H9 (cell line): ENCODE measurements at regions not wholly inside any gene's neighbourhood (a gene's known extent, or its start where the extent isn't known, plus 50 kb on each side); places are given as distances from the start of the nearest gene placed in this dataset.

Experiments used
- DNase-seq: peaks from one replicate; pipeline ENCODE4 v3.0.0-alpha.2; 2017
- H2AFZ ChIP-seq: one replicate; pipeline ENCODE4 v1.6.1; 2013; ENCODE audit warnings: mild to moderate bottlenecking, low read length, control low read depth, moderate library complexity
- H2AK5ac ChIP-seq: 2 replicates; pipeline ENCODE4 v1.6.1; 2013; ENCODE audit warnings: low read length, control low read depth, mixed read lengths; ENCODE audit not compliant: insufficient read length
- H2BK120ac ChIP-seq: one replicate; pipeline ENCODE4 v1.6.1; 2013; ENCODE audit warnings: low read depth, mild to moderate bottlenecking, low read length, control low read depth, inconsistent platforms; ENCODE audit not compliant: poor library complexity, severe bottlenecking
- H2BK12ac ChIP-seq: 2 replicates; pipeline ENCODE4 v1.6.1; 2013; ENCODE audit warnings: low read length, control low read depth, mixed read lengths, low read depth; ENCODE audit not compliant: insufficient read length
- H2BK15ac ChIP-seq: 2 replicates; pipeline ENCODE4 v1.6.1; 2013; ENCODE audit warnings: low read depth, low read length, control low read depth
- H2BK20ac ChIP-seq: one replicate; pipeline ENCODE4 v1.6.1; 2013; ENCODE audit warnings: low read depth, mild to moderate bottlenecking, low read length, control low read depth, inconsistent platforms; ENCODE audit not compliant: poor library complexity, severe bottlenecking
- H2BK5ac ChIP-seq: 2 replicates; pipeline ENCODE4 v1.6.1; 2013; ENCODE audit warnings: low read length, control low read depth, mixed read lengths; ENCODE audit not compliant: insufficient read length
- H3K14ac ChIP-seq: 2 replicates; pipeline ENCODE4 v1.6.1; 2013; ENCODE audit warnings: low read length, control low read depth; ENCODE audit not compliant: insufficient read depth
- H3K18ac ChIP-seq: 2 replicates; pipeline ENCODE4 v1.6.1; 2013; ENCODE audit warnings: low read depth, mild to moderate bottlenecking, mixed read lengths, low read length, control low read depth; ENCODE audit not compliant: insufficient read length
- H3K23ac ChIP-seq: 2 replicates; pipeline ENCODE4 v1.6.1; 2013; ENCODE audit warnings: low read length, control low read depth, mixed read lengths, low read depth; ENCODE audit not compliant: insufficient read length
- H3K23me2 ChIP-seq: 2 replicates; pipeline ENCODE4 v1.6.1; 2013; ENCODE audit warnings: low read depth, mild to moderate bottlenecking, mixed read lengths, low read length, control low read depth; ENCODE audit not compliant: insufficient read length, poor library complexity, severe bottlenecking
- H3K27ac ChIP-seq: 2 replicates; pipeline ENCODE4 v1.5.1; 2013; ENCODE audit warnings: low read length, control low read depth, mixed read lengths, low read depth; ENCODE audit not compliant: insufficient read length
- H3K27me3 ChIP-seq: 2 replicates; pipeline ENCODE4 v1.6.1; 2013; ENCODE audit warnings: low read length, control low read depth, inconsistent platforms; ENCODE audit not compliant: insufficient read depth
- H3K4ac ChIP-seq: 2 replicates; pipeline ENCODE4 v1.6.1; 2013; ENCODE audit warnings: low read depth, mild to moderate bottlenecking, control low read depth, inconsistent platforms, low read length, moderate library complexity
- H3K4me1 ChIP-seq: 2 replicates; pipeline ENCODE4 v1.6.1; 2013; ENCODE audit warnings: low read length, control low read depth, inconsistent platforms; ENCODE audit not compliant: insufficient read depth
- H3K4me2 ChIP-seq: 2 replicates; pipeline ENCODE4 v1.6.1; 2013; ENCODE audit warnings: low read length, control low read depth, mixed read lengths; ENCODE audit not compliant: insufficient read length, insufficient read depth
- H3K56ac ChIP-seq: 2 replicates; pipeline ENCODE4 v1.6.1; 2013; ENCODE audit warnings: low read depth, mild to moderate bottlenecking, mixed read lengths, low read length, control low read depth; ENCODE audit not compliant: insufficient read length
- H3K79me1 ChIP-seq: 2 replicates; pipeline ENCODE4 v1.6.1; 2013; ENCODE audit warnings: low read depth, mild to moderate bottlenecking, moderate library complexity, low read length, control low read depth, inconsistent platforms; ENCODE audit not compliant: insufficient read depth, poor library complexity, severe bottlenecking
- H3K79me2 ChIP-seq: 2 replicates; pipeline ENCODE4 v1.6.1; 2013; ENCODE audit warnings: low read length, control low read depth, inconsistent platforms; ENCODE audit not compliant: insufficient read depth
- H3K9ac ChIP-seq: 2 replicates; pipeline ENCODE4 v1.6.1; 2013; ENCODE audit warnings: low read length, control low read depth, mixed read lengths; ENCODE audit not compliant: insufficient read length; ENCODE audit errors: extremely low read depth
- H3K9me3 ChIP-seq: one replicate; pipeline ENCODE4 v1.6.1; 2013; ENCODE audit warnings: low read depth, low read length, inconsistent platforms; ENCODE audit not compliant: control insufficient read depth
- H3T11ph ChIP-seq: one replicate; pipeline ENCODE4 v1.6.1; 2013; ENCODE audit warnings: mild to moderate bottlenecking, low read length, control low read depth, inconsistent platforms
- H4K20me1 ChIP-seq: one replicate; pipeline ENCODE4 v1.6.1; 2013; ENCODE audit not compliant: control insufficient read depth, insufficient read length, insufficient read depth
- H4K5ac ChIP-seq: 2 replicates; pipeline ENCODE4 v1.6.1; 2013; ENCODE audit warnings: low read depth, mild to moderate bottlenecking, mixed read lengths, low read length, control low read depth; ENCODE audit not compliant: insufficient read length
- H4K8ac ChIP-seq: replicated peaks from 2 replicates; pipeline ENCODE4 v1.6.1; 2013; ENCODE audit warnings: low read length, control low read depth, mixed read lengths, low read depth; ENCODE audit not compliant: insufficient read length
- H4K91ac ChIP-seq: 2 replicates; pipeline ENCODE4 v1.6.1; 2013; ENCODE audit warnings: low read depth, mild to moderate bottlenecking, moderate library complexity, mixed read lengths, low read length, control low read depth; ENCODE audit not compliant: insufficient read length
- H3K27ac Mint-ChIP-seq, 3 experiments: 2 replicates in 2 of 3; 3 replicates in 1 of 3; pipeline ENCODE4 v1.8.0; 2020 to 2021; ENCODE audit warnings: mixed read lengths in 3 of 3, mild to moderate bottlenecking in 1 of 3, moderate library complexity in 1 of 3
- H3K27me3 Mint-ChIP-seq: 2 replicates; pipeline ENCODE4 v1.8.0; 2021; ENCODE audit warnings: low read depth, mild to moderate bottlenecking, moderate library complexity, mixed read lengths
- H3K36me3 Mint-ChIP-seq, 3 experiments: 2 replicates in 2 of 3; 3 replicates in 1 of 3; pipeline ENCODE4 v1.8.0; 2020 to 2021; ENCODE audit warnings: low read depth in 3 of 3, mixed read lengths in 3 of 3; ENCODE audit not compliant: insufficient read depth in 1 of 3
- H3K4me1 Mint-ChIP-seq, 2 experiments: 2 replicates each; pipeline ENCODE4 v1.8.0; 2020; ENCODE audit warnings: mixed read lengths in 2 of 2
- H3K4me3 Mint-ChIP-seq, 2 experiments: 2 replicates in 1 of 2; 3 replicates in 1 of 2; pipeline ENCODE4 v1.8.0; 2020 to 2021; ENCODE audit warnings: mild to moderate bottlenecking in 2 of 2, mixed read lengths in 2 of 2, moderate library complexity in 1 of 2
- H3K9me3 Mint-ChIP-seq, 2 experiments: 2 replicates in 1 of 2; 3 replicates in 1 of 2; pipeline ENCODE4 v1.8.0; 2020; ENCODE audit warnings: mild to moderate bottlenecking in 2 of 2, mixed read lengths in 2 of 2, moderate library complexity in 1 of 2
- CTCF ChIP-seq: fragments of 200-600 bp; sonication (generic); conservative IDR thresholded peaks from 3 replicates; pipeline ENCODE4 v1.8.0; 2021; ENCODE audit warnings: antibody characterized with exemption, mild to moderate bottlenecking
- WGBS: extraction: QIAGEN DNeasy Blood & Tissue Kit; methylation state at CpG from one replicate; pipeline ENCODE4 v1.1.7; 2013; ENCODE audit warnings: missing lambda C conversion rate, low lambda C conversion rate, mixed read lengths; ENCODE audit not compliant: insufficient read length; ENCODE audit errors: extremely low coverage; 5-methylcytosine and 5-hydroxymethylcytosine counted together

GRCh38 chr5:120158211-120158610 lies 305.9 kb upstream of the PRR16 start:
- no peak overlapping the region for H2BK12ac ChIP-seq
- H3K4me3 Mint-ChIP-seq: no peak overlapping the region
- H2AFZ ChIP-seq: no peak overlapping the region
- H3K4me2 ChIP-seq: no peak overlapping the region
- H4K8ac ChIP-seq: no peak overlapping the region
- no peaks in the 10 kb centered on the region for H3K9me3 ChIP-seq
- H4K91ac ChIP-seq: no peak overlapping the region
- no peak overlapping the region for H2BK5ac ChIP-seq
- no peak overlapping the region for H2BK120ac ChIP-seq
- no peaks in the 10 kb centered on the region for H3K4me1 ChIP-seq
- no peak overlapping the region for H3T11ph ChIP-seq
- no peak overlapping the region for H2AK5ac ChIP-seq
- H3K79me1 ChIP-seq: no peaks in the 10 kb centered on the region
- no peak for TF ChIP-seq CTCF
- no peak overlapping the region for H3K27ac ChIP-seq
- peaks cover 3% of the 10 kb centered on the region in 2 experiments; a peak in 3 of 4 replicates for H3K4me1 Mint-ChIP-seq
- no peak overlapping the region for H3K9ac ChIP-seq
- H3K27me3 Mint-ChIP-seq: no peaks in the 10 kb centered on the region
- H3K9me3 Mint-ChIP-seq: no peaks in the 10 kb centered on the region
- no peaks in the 10 kb centered on the region for H3K79me2 ChIP-seq
- no peak overlapping the region for H3K27ac Mint-ChIP-seq
- no peak overlapping the region for H3K23ac ChIP-seq
- H3K14ac ChIP-seq: no peak overlapping the region
- no peaks in the 10 kb centered on the region for H3K27me3 ChIP-seq
- DNase-seq: no peak
- H4K5ac ChIP-seq: no peak overlapping the region
- H3K18ac ChIP-seq: no peak overlapping the region
- WGBS: no CpG with 5 or more reads among the region's 1 CpG
- H2BK15ac ChIP-seq: no peak overlapping the region
- H3K23me2 ChIP-seq: no peaks in the 10 kb centered on the region
- no peak overlapping the region for H3K56ac ChIP-seq
- H3K4ac ChIP-seq: no peak overlapping the region
- H4K20me1 ChIP-seq: no peaks in the 10 kb centered on the region
- H2BK20ac ChIP-seq: no peak overlapping the region
- H3K36me3 Mint-ChIP-seq: no peaks in the 10 kb centered on the region
